ENCODE measurements at regions not wholly inside any gene's neighbourhood (a gene's known extent, or its start where the extent isn't known, plus 50 kb on each side); places are given as distances from the start of the nearest gene placed in this dataset.

DNA sequence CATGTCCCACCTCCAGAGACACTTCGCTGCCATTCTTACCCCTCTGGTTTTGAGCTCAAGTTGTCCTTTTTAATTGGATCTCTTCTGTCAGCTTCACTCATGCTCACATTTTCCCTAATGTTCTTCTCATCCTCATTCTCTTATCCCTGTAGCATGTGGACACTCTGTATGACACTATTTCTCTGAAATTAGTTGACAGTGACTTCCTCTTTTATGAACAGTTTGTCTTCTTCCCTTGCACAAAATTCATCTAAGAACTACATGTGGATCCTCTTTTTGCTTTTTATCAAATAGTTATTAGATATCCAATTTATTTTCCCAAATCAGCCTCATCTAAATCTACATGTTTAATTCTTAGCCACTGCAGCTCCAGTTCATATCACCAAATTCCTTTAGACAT is 676.2 kb downstream of the MAT2B start:
- TF ChIP-seq EZH2 (IDR thresholded peaks at IDR 0.05; ENCODE audit: insufficient read depth, poor library complexity, severe bottlenecking) (no peak), EZH2phosphoT487 (IDR thresholded peaks at IDR 0.05; ENCODE audit: insufficient read depth, low read depth) (no peak)
